HG03039 (cell line): ENCODE measurements at regions not wholly inside any gene's neighbourhood (a gene's known extent, or its start where the extent isn't known, plus 50 kb on each side); places are given as distances from the start of the nearest gene placed in this dataset.

Source experiments
- ATAC-seq: cut with Tn5 transposase; IDR thresholded peaks from one replicate; pipeline ENCODE4 v1.9.1; 2021; ENCODE audit warnings: mild to moderate bottlenecking, moderate library complexity; ENCODE audit not compliant: unreplicated experiment

DNA sequence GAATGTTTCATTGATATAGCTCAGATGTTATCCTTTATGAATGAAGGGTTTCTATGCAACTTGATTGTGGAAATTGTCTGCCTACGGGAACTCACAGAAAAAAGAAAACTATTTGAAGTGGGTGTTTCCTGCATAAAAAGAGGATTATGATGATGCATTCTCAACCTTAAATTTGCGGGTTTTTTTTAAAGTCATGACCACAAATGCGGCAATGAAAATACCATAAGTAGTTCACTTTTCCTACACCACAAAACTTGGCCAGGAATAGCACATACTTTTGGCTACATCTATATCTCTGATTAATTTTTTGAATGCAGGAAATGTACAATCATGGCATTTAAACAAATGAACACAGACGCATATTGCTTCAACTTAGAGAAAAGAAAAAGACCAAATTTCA is 754.7 kb downstream of the DTWD2 start:
- no peak for ATAC-seq

- no peak for ATAC-seq
Measured at GRCh38 chr5:118228489-118228888, 759.9 kb downstream of the DTWD2 start.

DNA sequence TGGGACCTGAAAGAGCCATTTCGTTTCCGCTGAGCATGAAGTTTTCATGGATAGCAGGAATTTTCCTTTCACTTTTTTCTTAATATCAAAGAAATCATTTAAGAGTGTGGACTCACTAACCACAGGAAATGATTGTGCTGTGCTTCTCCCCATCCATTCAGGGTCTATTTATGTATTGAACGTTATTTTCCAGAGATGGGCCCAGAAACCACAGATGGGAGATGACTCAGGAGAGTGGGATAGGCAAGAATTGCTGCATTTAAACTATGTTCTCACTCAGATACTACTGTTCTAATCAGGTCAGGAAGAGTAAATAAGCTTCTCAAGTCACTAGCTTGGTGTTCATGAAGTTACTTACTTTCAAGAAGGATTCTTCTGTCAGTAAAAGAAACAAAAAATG is 763.8 kb downstream of the DTWD2 start:
- no peak for ATAC-seq

- ATAC-seq: no peak
Measured at GRCh38 chr5:118220556-118221195, 767.7 kb downstream of the DTWD2 start.

GRCh38 chr5:118211606-118212005 is 776.7 kb downstream of the DTWD2 start:
- no peak for ATAC-seq

- no peak for ATAC-seq
Measured at GRCh38 chr5:118208031-118208453, 780.3 kb downstream of the DTWD2 start.

- no peak for ATAC-seq
Measured at GRCh38 chr5:118199801-118200200, 788.5 kb downstream of the DTWD2 start.

DNA sequence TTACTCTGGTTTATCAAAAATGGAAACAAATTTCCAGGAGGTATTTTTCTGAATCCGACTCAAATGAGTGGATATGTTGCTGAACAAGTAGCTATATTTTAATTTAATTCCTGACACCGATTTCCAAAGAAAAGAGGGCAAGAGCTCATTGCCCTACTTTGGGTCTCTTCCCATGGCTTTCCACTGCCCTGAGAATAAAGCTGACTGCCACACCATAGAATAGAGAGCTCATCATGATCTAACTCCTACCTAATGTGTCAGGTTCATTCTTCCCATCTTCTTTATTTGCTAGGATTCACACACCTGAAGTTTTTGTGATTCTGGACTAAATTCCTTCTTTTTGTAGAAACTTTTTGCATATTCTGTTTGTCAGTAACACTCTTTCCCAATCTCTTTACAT is 792.1 kb downstream of the DTWD2 start:
- ATAC-seq: no peak

DNA sequence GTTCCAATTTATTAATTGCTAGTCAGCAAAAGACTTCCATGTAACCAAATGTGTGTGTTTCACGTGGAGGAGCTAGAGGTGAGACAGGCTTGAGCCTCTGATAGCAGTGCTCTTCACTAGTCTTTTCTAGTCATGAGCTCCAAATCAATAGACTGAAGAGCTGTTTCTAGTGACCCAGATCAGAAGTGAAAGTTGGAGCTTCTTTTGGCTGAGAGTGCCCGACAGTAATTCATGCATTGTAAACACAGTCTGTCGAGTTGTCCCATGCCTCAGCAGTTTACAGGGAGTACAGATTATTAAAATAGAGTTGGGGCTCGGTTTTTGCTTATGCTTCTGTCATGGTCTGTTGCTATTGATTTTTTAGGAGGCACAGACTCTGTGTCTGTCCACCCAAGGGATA is 793.1 kb downstream of the DTWD2 start:
- no peak for ATAC-seq

DNA sequence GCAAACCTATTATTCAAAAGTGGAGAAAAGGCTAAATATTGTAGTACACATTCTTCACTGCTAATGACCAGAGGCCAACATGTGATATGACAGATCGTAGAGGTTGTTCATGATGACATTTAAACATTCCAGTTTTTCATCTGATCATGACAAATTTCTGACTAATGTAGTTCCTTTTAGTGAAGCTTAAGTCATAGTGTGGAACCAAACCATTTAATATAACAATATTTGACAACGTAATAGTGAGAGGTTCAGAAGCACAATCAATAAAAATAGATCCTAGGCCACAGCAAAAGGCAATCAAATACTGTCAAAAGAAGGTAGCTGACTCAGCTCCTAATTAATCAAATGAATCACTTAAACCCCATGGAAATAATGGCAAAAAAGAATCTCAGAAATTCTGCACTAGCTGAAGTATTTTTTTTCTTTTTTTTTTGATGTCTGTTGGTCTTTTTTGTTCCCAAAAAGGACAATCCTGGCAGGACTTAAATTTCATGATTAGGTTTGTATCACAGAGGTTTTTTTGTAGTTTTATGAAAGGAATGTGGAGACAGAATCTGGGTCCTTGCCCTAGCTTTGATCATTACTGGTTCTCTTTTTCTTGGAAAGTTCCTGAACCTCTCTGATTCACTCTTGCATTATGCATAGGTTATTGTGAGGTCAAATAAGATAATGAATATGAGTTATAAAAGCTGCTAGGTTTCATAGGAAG is 795.0 kb downstream of the DTWD2 start:
- ATAC-seq: no peak

- ATAC-seq: no peak
Measured at GRCh38 chr5:118185018-118185417, 803.3 kb downstream of the DTWD2 start.

DNA sequence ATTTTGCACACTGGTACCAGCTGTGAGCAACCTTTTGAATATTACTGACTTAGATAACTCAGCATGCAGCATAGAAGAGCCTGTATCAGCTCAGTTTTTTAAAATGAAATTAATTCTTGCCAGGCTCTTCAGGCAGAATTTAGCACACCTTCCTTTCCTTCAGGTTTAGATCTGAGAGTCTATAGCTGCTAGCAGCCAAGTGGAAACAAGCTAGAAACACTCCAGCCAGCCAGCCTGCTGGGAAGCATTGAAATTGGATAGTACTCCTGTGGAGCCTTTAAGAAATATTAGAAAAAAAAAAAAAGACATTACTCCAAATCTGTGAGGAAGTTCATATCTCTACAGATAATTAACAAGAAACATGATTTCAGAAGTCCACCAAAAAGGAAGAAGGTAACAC is 812.2 kb downstream of the DTWD2 start:
- ATAC-seq: no peak

DNA sequence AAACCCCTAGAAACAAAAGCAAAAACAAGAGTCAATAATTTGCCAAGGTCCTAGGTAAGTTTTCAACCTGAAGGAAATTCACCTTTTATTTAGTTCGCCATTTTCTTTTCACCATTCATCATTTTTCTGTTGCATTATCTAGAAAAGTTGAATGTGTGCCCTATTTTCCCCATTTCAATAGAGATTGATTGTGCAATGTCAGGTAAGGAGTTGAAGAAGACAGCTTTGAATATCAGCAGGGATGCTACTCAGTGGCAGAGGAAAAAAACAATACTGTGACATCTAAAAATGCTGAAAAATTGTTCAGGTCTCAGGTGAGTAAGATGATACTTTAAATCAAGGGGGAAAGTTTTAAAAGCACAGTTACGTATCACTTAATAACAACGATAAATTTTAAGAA is 813.7 kb downstream of the DTWD2 start:
- no peak for ATAC-seq

GRCh38 chr5:118173340-118173739 is 815.0 kb downstream of the DTWD2 start:
- ATAC-seq: no peak

DNA sequence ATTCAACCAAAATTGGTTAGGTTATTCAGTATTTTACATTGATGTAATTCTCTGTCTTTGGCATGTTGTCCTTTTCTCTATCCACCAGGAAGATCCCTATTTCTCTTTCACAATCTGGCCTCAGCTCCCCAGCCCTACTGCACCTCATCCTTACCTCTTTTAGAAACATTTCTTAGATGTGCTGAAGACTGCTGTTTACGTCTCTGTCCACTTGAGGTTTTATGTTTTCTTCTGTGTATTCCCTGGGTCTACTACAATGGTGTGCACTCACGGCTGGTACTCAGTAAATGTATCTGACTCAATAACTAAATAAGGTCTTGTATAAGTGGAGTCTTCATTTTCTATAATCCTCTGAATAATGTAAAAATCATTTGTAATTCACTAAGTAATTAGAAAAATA is 822.7 kb downstream of the DTWD2 start:
- no peak for ATAC-seq

DNA sequence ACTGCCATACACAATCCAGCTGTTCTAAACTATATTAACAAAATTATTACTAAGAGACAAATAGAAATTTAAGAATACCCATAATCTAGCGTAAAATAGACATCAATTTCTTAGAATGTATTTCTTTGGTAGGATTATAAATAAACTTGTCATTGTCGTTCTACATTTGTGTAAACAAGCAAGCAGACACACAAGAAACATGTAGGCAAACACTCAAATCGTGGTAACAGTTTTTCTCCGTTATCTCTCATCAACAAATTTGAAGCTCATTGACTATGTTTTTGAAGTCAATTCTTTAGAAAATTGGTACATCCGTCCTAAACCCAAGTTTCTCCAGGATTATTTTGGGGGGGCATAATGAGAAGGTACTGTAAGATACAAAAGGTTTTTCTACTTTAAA is 832.2 kb downstream of the DTWD2 start:
- ATAC-seq: no peak

DNA sequence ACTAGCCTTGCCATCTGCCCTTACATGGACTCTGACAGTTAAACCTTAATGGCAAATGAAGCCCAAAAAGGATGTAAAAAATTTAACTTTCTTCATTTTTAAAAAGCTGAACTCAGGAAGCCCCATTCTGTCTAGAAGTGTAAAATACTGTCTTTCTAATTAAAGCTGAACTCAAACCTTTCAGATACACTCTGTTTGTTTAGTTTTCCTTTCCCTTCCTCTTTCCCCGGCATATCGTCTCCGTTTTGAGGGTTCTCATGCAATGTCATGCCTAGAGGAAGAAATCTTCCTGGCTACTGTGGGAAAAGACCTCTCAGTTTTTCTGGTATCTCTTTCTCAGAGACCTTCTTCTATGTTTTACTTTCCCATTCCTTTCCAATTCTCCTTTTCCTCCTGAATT is 841.5 kb downstream of the DTWD2 start:
- ATAC-seq: peak; percentile 56

DNA sequence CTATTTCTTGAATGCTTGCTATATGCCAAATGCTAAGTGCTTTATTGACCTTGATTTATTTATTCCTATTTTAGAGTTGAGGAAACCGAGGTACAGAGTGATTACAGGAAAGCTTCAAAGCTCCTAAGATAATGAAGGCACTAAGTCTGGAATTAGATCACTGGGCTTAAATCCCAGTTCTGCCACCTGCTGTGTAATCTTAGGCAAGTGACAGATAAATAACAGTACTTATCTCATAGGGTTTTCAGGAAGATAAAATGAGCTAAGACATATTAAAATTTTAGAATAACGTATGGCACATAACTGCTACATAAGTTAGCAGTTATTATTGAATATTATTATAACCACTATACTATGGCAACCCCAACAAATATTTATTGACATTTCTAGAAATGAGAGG is 843.8 kb downstream of the DTWD2 start:
- no peak for ATAC-seq

DNA sequence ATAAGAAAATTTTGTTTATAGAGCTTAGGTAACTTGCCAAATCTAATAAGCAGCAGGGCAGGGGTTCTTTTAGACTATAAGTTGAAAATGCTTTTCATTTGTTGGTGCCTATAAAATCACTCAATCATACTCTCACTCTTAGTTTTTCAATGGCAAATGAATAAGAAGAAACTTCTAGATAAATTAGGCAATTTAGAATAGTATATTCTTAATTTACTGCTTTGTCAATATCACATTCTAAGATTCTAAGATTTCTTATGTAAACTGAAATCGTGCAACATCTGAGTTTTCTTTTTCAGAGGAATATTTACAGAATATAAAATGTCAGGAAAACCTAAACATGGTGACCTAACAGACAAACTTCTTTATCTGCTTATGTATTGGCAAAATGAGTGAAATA is 849.0 kb downstream of the DTWD2 start:
- no peak for ATAC-seq

- ATAC-seq: no peak
Measured at GRCh38 chr5:118126159-118126558, 862.2 kb downstream of the DTWD2 start.

GRCh38 chr5:118125687-118126086 is 862.7 kb downstream of the DTWD2 start:
- ATAC-seq: no peak

- ATAC-seq: no peak
Measured at GRCh38 chr5:118121258-118121657, 867.1 kb downstream of the DTWD2 start.

DNA sequence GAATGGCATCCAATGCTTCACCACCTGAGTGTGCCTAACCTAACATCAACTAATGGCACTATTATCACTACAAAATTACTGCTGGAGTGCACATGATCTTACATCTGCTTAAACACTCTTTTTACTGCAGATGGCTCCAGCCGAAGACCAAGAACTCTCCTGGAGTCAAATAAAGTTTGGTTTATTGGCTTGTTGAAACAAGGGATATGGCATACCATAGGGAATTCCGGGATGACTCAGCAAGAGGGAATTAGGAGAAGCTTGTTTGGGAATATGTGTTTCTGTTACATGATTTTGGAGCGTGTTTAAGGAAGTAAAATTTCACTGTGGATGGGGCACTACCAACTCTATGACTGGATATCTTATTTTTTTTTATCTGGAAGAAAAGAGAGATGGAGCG is 872.6 kb downstream of the DTWD2 start:
- ATAC-seq: no peak
